NB4 (cell line): ENCODE measurements at regions not wholly inside any gene's neighbourhood (a gene's known extent, or its start where the extent isn't known, plus 50 kb on each side); places are given as distances from the start of the nearest gene placed in this dataset.
"Not testable (repeated sequence)": the region's sequence is repeated elsewhere in the genome, so short reads cannot be mapped to it uniquely, and the experiment has no call there.

Source experiments
- DNase-seq: peaks from one replicate; pipeline ENCODE4 v3.0.0; 2010; ENCODE audit warnings: low read depth
- H3K4me3 ChIP-seq: one replicate; pipeline ENCODE4 v1.5.1; 2011; ENCODE audit warnings: mild to moderate bottlenecking, low read depth, low read length, moderate library complexity
- CTCF ChIP-seq: IDR thresholded peaks from one replicate; pipeline ENCODE4 v1.5.1; 2012; ENCODE audit warnings: low read depth, low read length
- MAX ChIP-seq: IDR thresholded peaks from 2 replicates; pipeline ENCODE4 v1.6.1; 2011; ENCODE audit warnings: low read depth, low read length
- MYC ChIP-seq: IDR thresholded peaks from 2 replicates; pipeline ENCODE4 v1.6.1; 2011; ENCODE audit warnings: low read depth, low read length
- POLR2A ChIP-seq: IDR thresholded peaks from 2 replicates; pipeline ENCODE4 v1.6.1; 2011; ENCODE audit warnings: mild to moderate bottlenecking; ENCODE audit not compliant: insufficient read length; ENCODE audit errors: extremely low read depth

GRCh38 chr10:108562105-108562504, 1361.2 kb downstream of the XPNPEP1 start:
- DNase-seq, result no peak
- TF ChIP-seq POLR2A (no peak), CTCF (no peak), MAX (no peak), MYC (no peak)
- H3K4me3 ChIP-seq, result no peak overlapping the region

GRCh38 chr10:108561649-108562048, 1361.7 kb downstream of the XPNPEP1 start:
- H3K4me3 ChIP-seq, result no peak overlapping the region
- DNase-seq, result no peak
- TF ChIP-seq MYC (no peak), CTCF (no peak), POLR2A (no peak), MAX (no peak)

- TF ChIP-seq CTCF, result no peak
- no peak for TF ChIP-seq POLR2A
- TF ChIP-seq MYC, result no peak
- no peak for TF ChIP-seq MAX
- no peak overlapping the region for H3K4me3 ChIP-seq
- DNase-seq, result no peak
Measured at GRCh38 chr10:108560488-108560887, 1362.8 kb downstream of the XPNPEP1 start.

- no peak overlapping the region for H3K4me3 ChIP-seq
- TF ChIP-seq CTCF (no peak), MYC (no peak), POLR2A (no peak), MAX (no peak)
Measured at GRCh38 chr10:108556186-108556585, 1367.1 kb downstream of the XPNPEP1 start.

GRCh38 chr10:108545921-108546320, 1377.4 kb downstream of the XPNPEP1 start:
- no peak for DNase-seq
- no peak overlapping the region for H3K4me3 ChIP-seq
- TF ChIP-seq MYC (no peak), POLR2A (no peak), CTCF (no peak), MAX (no peak)

More at GRCh38 chr10:108556186-108556585, 1367.1 kb downstream of the XPNPEP1 start:
- no peak for DNase-seq

GRCh38 chr10:108544500-108545120, 1378.7 kb downstream of the XPNPEP1 start:
- H3K4me3 ChIP-seq, result no peak overlapping the region
- peak; percentile 66 for DNase-seq
- TF ChIP-seq MAX (no peak), CTCF (peak; percentile 95)

- DNase-seq, H3K4me3 ChIP-seq: not testable (repeated sequence)
Measured at GRCh38 chr10:108533551-108533950, 1369.0 kb upstream of the SORCS1 start.
